GM18520 (cell line): ENCODE measurements at regions not wholly inside any gene's neighbourhood (a gene's known extent, or its start where the extent isn't known, plus 50 kb on each side); places are given as distances from the start of the nearest gene placed in this dataset.

Source experiments
- ATAC-seq: cut with Tn5 transposase; IDR thresholded peaks from one replicate; pipeline ENCODE4 v1.9.1; 2021; ENCODE audit not compliant: unreplicated experiment

DNA sequence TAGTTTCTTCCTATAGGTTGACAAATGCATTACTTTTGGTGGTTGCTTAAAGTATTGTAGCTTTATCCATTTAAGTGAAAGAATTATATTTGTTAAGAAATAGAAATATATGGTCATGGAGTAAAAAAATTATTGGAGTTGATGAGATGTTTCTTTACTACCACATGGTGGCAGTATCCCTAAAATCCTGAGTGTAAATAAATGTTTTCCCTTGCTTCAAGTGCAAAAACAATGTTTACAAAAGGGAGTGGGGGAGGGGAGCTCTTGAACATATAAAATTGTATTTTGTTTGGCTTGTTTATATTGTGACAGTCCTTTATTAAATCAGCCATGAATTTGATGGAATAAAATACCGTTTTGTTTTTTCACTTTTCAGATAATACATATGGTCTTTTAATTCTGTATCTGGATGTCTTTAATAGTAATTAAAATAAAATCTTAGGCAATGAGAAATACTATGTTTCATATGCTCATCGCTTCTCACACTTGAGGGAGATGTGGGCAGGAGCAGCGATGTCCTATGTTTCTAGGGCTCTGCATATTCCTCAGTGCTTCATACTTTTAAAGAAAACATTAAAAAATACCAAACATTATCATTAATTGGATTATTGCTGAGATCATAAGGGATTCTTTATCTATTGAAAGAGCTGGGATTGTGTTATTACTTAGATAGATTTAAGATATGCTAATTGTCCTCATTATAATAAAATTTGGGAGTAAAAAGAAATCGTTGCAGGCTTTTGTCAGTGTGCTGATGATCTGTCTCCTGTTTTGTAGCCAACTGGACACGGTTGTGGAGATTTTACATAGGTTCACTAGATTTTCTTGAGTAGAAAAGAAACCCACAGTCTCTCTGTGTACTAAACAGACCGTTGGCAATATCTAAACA lies 349.7 kb downstream of the TUSC7 start:
- no peak for ATAC-seq

DNA sequence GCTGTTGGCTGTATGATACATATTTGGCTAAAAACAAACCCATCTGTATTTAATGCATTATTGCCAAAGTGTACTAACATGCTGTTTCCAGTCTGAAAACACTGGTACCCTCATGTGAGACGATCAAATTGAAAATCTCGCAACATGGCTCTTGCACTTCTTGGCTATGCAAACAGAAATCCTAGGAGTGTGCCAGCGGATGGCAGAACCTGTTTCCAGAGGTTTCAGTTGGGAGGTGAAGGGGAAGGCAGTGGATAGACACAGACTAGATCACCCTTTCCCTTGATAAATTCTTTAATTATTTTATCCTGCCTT lies 350.3 kb downstream of the TUSC7 start:
- ATAC-seq: no peak

DNA sequence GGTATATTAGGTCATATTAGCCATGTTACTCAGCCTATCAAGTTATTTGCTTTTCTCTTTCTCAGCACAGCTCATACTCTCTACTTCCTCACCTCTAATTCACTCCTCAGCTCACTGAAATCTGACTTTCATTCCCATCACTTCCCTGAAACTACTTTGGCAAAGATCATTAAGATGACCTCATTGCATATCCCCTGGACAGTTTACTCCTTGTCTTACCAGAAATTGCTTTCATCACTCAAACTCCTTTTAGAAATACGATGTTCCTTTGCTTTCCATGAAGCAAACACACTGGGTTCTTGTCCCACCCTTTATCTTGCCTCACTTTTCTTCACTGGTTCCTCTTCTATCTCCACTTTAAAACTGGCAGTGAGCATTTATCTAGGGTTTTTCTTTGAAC lies 354.4 kb downstream of the TUSC7 start:
- ATAC-seq: no peak

DNA sequence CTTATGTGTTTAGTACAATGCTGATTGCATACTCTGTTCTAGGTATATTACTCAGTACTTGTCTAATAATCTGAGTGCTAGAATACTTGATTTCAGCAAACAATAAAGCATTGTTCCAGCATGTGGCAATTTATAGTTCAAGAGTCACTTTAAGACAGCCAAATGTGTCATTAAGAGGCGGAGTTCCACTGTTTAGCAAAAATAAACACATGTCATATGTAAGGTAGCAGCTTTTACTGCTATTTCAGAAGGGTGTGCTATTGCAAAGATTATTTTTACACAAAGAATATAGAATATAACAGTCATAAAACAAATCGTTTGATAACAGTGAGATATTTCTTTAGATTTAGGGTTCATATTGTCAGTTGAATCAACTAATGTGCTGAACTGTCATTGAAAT lies 358.7 kb downstream of the TUSC7 start:
- ATAC-seq: no peak

DNA sequence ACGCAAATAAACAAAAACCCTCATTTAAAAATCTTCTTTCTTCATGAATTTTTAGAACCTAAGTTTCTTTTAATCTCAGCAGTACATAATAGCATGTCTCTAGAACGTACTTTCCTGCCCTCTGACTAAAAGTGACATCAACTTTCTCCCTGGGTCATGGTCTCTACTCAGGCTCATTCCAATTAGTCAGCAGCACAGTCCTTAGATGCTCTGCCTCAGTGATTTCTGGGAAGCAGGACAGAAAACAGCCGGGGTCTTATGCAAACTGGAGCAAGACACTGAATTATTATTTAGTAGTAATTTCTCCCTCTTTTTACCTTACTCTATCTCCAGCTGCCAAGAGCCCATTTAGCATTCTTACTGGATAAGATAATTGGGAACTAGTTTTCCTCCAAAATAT lies 365.2 kb downstream of the TUSC7 start:
- no peak for ATAC-seq

DNA sequence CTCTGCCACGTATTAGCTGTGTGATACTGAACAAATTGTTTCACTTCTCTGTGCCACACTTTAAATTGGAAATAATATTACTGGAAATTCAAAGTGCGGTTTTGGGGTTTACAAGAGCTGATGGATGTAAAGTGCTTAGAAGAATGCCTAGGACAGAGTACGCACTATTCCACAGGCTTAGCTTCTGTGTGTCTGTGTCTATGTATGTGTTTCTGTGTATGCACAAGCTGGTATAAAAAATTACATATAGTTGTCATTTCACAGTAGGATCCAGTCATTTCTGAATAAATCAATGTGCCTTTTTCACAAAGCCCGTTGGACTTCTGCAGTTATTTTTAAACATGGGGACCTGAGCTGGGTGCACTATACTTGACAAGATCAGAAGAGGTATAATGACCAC lies 370.4 kb downstream of the TUSC7 start:
- ATAC-seq: no peak

DNA sequence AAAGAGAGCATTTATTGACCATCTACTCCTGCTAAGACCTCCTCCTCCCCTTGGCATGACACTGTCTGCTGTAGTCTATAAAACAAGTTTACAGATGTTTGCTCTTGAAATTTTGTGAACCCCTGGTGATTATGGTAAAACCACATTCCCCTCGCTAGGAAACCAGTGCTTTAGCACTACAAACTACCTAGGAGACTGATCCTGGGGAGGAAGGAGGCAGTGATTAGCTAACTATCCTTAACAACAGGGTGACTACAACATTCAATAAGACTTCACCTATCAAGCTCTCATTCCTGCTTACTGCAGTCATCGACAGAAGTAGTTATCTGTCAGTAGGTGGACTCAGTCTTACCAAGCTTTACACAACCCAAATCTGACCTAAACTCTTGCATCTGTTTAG lies 371.3 kb downstream of the TUSC7 start:
- ATAC-seq: no peak

DNA sequence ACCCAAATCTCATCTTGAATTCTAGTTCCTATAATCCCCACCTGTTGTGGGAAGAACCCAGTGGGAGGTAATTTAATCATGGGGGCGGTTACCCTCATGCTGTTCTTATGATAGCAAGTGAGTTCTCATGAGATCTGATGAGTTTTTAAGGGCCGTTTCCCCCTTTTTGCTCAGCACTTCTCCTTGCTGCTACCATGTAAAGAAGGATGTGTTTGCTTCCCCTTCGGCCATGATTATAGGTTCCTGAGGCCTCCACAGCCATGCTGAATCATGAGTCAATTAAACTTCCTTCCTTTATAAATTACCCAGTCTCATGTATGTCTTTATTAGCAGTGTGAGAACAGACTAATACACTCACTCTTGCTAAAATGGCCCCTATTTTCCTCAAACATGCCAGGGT lies 374.7 kb downstream of the TUSC7 start:
- ATAC-seq: no peak

DNA sequence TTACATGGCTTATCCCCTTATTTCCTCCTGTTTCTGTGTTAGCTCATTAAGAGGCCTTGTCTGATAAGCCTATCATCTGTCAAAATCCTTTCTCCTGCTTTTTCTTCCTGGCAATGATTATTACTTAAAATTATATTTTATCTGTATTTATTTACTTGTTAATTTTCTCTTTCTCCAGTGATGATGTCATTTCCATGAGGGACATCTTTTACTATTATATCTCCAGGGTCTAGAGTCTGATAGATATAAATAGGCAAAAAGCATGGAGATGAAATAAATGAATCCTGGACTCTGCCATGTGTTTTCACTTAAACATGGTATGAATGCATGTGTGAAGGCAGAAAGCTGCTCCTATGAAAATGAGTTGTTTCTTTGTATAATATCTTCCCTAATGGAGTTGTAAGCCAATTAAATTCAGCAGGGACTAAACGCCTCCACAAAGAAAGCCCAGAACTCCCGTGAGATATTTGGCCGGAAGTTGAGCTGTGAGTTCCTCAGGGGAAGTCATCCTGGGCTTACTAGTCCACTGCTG lies 375.2 kb downstream of the TUSC7 start:
- no peak for ATAC-seq

DNA sequence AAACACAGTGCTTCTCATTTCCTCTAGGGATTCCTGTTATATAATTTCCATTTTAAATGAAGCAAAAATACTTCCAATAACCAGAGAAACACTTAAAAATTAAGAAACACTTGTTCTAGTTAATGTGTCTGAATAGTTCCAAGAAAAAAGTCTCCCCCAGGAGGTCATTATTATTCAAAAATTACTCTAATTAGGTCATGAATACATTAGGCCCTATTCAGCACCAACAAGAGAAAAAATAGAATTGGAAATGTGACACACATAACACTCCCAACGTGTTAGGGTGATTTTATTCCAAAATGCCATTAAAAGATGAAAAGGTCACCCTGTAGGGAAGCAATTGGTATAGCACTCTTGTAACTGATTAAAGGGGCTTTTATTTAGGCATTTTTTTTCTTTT lies 382.1 kb downstream of the TUSC7 start:
- ATAC-seq: no peak

DNA sequence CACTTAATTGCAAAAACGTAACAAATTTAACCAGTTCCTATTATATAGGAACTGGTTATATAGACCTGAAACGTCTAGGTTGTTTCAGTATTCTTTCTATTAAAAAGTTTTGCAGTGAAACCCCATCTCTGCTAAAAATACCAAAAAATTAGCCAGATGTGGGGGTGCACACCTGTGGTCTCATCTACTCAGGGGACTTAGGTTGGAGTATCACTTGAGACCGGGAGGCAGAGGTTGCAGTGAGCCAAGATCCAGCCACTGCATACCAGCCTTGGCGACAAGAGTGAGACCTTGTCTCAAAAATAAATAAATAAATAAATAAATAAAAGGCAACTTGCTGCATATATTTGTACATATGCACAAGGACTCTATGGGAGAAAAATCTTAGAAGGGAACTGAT lies 387.0 kb downstream of the TUSC7 start:
- ATAC-seq: no peak

DNA sequence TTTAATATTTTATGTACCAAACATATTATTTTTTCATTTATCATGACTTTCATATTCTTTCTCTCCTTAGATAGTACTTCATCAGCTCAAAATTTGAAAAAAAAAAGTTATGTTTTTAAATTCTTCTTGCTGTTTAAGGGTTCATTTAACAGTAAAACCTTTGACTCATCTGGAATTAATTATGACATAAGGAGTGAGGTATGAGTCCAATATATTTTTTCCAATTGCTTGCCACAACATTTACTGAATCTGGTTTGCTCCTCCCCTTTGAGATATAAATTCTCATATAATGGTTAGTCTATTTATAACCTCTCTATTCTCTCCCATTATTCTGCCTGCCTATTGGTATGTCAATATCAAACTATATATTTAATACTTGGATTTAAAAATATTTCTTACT lies 387.8 kb downstream of the TUSC7 start:
- ATAC-seq: no peak

DNA sequence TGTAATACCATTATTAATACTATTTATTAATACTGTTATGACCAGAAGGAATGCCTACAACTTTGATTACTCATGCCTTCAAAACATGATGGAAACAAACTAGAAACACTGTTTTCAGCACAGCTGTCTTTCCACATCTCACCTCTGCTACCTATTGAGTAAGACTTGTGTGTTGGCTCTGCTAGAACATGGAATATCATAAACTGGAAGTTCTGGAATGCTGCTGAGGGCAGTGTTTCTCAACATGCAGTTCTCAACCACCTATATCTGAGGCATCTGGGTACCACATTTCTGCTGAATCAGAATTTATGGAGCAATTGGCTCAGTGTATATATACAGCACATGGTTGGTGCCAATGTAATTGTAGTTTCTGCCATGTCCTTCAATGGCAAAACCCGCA lies 392.1 kb downstream of the TUSC7 start:
- ATAC-seq: no peak

DNA sequence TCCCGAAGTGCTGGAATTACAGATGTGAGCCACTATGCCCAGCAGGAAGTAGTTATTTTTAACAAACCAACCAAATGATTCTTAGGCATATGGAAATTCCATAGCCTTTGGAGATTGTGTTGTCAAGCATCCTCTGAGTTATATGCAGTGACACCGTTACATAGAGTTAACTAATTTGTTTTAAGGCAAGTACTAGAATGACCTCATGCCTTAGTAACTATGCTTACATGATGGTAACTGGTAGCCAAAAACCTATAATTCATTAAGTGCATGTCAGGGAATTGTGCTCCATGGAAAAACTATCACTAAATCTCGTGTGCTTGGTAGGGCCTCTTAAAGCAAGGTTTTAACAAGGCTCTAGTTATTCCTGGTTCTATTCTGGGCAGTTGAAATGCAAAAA lies 392.8 kb downstream of the TUSC7 start:
- ATAC-seq: no peak

DNA sequence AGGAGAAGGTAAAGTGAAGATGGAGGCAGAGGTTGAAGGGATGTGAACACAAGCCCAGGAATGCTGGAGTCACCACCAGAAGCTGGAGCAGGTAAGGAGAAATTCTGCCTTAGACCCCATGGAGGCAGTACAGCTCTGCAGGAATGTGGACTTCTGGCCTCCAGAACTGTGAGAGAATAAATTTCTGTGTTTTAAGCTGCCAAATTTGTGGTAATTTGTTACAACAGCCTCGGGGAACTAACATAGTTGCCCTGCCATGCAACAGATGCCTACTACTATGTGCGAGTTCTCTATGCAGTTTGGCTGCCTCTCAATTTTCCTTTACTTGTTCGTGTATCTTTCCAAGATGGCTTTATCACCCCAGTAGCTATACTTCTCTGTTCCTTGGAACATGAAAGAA lies 394.1 kb downstream of the TUSC7 start:
- no peak for ATAC-seq

DNA sequence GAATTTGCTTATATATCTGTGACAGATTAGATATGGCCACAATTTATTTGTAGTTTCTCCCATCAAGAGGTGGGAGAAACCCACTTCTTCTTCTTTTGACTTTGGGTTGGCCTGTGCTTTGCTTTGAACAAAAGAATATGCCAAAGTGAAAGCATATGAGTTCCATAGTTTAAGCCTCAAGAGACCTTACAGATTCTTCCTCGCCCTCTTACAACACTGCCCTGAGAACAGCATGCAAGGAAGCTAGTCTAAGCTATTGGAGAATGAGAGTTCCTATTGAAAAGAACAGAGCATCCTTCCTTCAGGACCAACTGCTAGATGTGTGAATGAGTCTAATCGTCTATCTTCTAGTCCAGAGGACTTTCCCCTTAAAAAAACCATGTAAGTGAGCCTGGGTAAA lies 394.8 kb downstream of the TUSC7 start:
- no peak for ATAC-seq

DNA sequence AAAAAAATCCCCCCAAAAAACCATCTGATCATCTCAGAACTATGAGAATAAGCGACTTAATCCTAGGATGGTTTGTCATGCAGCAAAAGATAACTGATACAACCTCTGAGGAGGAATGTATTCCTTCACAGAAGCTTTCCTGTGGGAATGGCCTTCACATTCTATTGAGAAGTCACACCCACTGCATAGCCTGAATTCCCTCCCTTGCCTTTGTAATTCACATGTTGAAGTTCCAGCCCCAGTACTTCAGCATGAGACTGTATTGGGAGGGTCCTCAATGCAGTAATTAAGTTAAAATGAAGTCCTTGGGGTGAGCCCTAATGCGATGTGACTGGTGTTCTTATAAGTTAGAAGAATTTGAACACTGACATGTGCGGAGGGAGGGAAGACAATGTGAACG lies 395.2 kb downstream of the TUSC7 start:
- no peak for ATAC-seq

DNA sequence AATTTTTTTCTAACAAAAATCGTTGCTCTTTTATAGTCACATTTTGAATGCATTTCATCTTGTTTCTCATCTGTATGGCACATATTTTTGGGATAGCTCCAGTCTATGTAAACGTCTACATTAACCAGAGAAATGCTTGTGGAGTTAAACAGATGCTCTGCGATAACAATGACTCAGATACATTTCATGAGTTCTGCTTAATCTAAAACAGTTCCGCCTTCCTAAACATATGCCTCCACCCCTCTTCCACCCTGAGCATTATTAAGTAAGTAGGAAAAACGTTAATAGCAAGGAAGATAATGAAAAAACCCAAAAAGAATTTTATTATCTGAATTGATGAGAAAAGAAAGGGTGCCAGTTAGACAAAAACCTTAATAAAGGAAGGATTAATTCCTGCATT lies 396.1 kb downstream of the TUSC7 start:
- no peak for ATAC-seq

DNA sequence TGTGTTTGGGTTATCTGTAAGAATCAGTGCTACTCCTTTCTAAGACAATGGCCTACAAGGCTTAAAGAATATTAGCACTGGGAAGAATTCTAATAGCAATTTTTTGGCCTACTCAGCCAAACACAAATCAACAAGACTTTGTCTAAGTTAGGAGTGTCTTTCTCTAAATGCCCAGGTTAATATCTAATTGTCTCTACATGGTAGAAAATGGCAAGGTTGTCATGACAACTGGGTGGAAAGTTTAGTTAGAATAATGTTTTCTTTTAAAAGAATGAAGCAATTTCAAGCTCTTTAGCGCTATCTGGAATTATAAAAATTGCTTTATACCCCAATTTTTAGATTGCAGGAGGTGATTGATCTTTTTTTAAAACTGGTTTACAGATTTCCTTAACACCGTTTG lies 396.8 kb downstream of the TUSC7 start:
- ATAC-seq: no peak

DNA sequence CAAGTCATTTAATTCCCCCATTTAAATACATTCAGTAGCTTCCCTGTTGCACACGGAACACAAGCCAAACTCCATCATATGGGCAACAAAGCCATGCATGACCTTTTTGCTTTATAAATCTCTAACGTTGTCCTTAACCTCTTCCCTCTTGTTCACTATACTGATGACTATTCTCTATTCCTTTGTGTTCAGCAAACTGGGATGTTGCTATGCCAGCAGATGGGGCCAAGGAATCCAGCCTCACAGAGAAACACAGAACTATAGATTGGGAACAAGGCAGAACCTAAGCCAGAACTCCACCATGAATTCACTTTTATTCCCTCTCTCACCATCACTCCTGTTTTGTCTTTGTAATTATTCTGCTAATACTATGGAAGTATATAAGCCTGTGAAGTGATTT lies 398.4 kb downstream of the TUSC7 start:
- ATAC-seq: no peak

DNA sequence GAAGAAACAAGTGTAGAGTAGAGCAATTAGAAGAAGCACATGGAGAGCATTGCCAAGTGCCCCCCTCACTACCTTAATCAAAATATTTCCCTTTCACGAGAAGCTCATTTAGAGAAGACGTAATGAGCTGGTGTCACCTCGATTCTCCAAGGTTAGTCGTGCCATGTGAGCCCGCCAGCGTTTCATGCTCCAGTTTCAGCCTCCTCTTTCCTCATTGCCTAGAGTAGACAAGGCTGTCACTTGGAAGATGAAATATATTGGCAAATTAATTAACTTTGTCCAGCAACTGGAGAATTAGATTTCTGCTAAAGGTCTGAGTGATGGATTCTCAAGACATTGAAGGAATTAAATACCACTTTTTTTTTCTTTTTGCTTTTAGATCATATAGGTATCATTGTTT lies 399.6 kb downstream of the TUSC7 start:
- ATAC-seq: no peak

DNA sequence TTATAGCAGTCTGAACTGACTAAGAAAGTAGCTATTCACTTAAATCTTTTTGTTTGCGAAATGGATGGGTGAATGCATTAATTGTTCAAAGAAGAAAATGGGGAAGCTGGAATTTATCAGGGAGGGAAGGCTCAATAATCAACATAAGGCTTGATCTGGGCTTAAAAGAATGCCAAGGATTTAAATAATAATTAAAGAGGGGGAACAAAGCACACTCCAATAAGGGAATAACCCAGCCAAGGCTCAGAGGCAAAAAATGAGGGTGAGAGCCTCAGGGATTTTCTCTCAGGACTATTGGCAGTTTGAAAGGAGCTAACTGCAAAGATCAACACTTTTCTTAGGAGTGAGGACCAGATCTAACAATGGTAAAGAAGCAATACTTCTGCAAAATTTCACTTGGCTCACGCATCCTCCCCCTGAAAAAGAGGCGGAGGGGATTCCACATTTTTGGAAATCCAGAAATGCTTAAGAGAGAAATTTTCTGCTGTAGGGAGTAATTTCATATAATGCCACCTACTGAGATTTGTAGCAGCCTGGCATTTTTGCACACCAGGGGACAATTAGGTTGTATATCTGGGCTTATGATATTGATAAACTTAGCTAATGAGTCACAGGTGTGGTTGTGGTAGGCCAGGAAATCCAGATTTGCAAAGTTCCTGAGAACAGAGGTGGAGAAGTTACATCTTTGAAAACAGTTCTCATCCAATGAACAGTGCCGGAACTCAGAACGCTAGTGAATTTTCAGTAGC lies 405.1 kb downstream of the TUSC7 start:
- ATAC-seq: no peak
